Activated T-cell treated with anti-CD3 and anti-CD28 coated beads, Interleukin-2, amount 50 U/mL, for 24 hours (primary cell): ENCODE measurements at regions not wholly inside any gene's neighbourhood (a gene's known extent, or its start where the extent isn't known, plus 50 kb on each side); places are given as distances from the start of the nearest gene placed in this dataset.
A peak's percentile ranks its signal among the peaks of the same experiment; 100 is the strongest.

ENCODE experiments used
- DNase-seq: peaks from one replicate; pipeline ENCODE4 v3.0.0-alpha.2; 2020
- H3K27ac Mint-ChIP-seq: 2 replicates; pipeline ENCODE4 v1.8.0; 2020; ENCODE audit warnings: mild to moderate bottlenecking, mixed read lengths
- H3K27me3 Mint-ChIP-seq: 2 replicates; pipeline ENCODE4 v1.8.0; 2020; ENCODE audit warnings: mixed read lengths
- H3K36me3 Mint-ChIP-seq: 2 replicates; pipeline ENCODE4 v1.8.0; 2020; ENCODE audit warnings: low read depth, mixed read lengths
- H3K4me1 Mint-ChIP-seq: 2 replicates; pipeline ENCODE4 v1.8.0; 2020; ENCODE audit warnings: low read depth, mixed read lengths
- H3K4me3 Mint-ChIP-seq: 2 replicates; pipeline ENCODE4 v1.8.0; 2020; ENCODE audit warnings: mild to moderate bottlenecking, moderate library complexity, mixed read lengths
- H3K9me3 Mint-ChIP-seq: 2 replicates; pipeline ENCODE4 v1.8.0; 2020; ENCODE audit warnings: mixed read lengths

GRCh38 chr11:70751142-70751734 is 352.9 kb downstream of the CTTN start:
- Mint-ChIP-seq H3K36me3 (no peaks in the 10 kb centered on the region), H3K27ac (no peak overlapping the region), H3K9me3 (peaks cover 23% of the 10 kb centered on the region), H3K4me1 (no peaks in the 10 kb centered on the region), H3K4me3 (no peak overlapping the region), H3K27me3 (peaks cover 22% of the 10 kb centered on the region)
- no peak for DNase-seq

GRCh38 chr11:70755410-70756158 is 357.3 kb downstream of the CTTN start:
- DNase-seq: peak; percentile 75
- Mint-ChIP-seq H3K27me3 (peaks cover 39% of the 10 kb centered on the region), H3K9me3 (peaks cover 10% of the 10 kb centered on the region), H3K36me3 (no peaks in the 10 kb centered on the region), H3K4me3 (no peak overlapping the region), H3K4me1 (no peaks in the 10 kb centered on the region), H3K27ac (no peak overlapping the region)

- H3K4me3 Mint-ChIP-seq: no peak overlapping the region
- peaks cover 44% of the 10 kb centered on the region for H3K27me3 Mint-ChIP-seq
- H3K27ac Mint-ChIP-seq: no peak overlapping the region
- H3K9me3 Mint-ChIP-seq: peaks cover 3% of the 10 kb centered on the region
- no peaks in the 10 kb centered on the region for H3K36me3 Mint-ChIP-seq
- H3K4me1 Mint-ChIP-seq: no peaks in the 10 kb centered on the region
- DNase-seq: no peak
Measured at GRCh38 chr11:70756341-70756740, 358.0 kb downstream of the CTTN start.

DNA sequence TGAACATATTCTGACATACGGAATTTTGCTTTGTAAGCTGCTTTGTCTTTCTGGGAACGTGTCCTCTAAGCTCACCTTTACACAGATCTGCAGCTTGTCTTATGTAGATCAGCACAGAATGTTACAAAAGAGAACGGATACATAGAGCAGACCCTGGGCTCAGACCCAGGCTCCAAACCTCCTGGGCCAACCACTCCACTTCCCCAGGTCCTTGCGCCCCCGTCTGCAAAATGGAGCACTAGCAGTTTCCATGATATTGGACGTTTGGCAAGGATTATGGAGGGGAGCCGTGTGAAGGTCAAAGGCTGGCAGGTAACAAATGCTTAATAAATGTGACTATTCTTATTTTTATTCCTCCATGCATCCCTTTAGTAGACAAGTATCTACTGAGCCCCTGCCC is 358.4 kb downstream of the CTTN start:
- H3K4me3 Mint-ChIP-seq: no peak overlapping the region
- peaks cover 44% of the 10 kb centered on the region for H3K27me3 Mint-ChIP-seq
- no peaks in the 10 kb centered on the region for H3K4me1 Mint-ChIP-seq

DNA sequence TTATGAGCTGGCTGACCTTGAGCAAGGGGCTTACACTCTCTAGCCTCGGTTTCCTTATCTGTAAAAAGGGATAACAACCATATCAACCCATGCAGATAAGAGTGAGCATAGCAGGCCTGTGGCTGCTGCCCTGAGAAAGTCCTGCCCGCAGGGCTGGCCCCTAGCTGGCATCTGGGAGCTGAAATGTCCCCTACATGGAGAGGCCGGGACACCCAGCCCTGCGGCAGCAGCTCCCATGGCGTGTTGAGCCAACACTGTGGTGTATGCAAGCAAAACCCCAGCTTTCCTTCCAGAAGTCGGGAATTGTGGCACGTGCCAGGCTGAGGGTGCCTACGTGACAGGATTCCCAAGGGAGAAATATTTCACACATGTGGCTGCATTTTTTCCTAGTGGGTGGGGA is 358.9 kb downstream of the CTTN start:
- Mint-ChIP-seq H3K36me3 (no peaks in the 10 kb centered on the region), H3K4me3 (no peak overlapping the region), H3K27ac (no peak overlapping the region), H3K9me3 (no peaks in the 10 kb centered on the region), H3K4me1 (no peaks in the 10 kb centered on the region), H3K27me3 (peaks cover 44% of the 10 kb centered on the region)
- DNase-seq: no peak

More for the DNA sequence above, 358.4 kb downstream of the CTTN start:
- DNase-seq: no peak
- H3K9me3 Mint-ChIP-seq: peaks cover 2% of the 10 kb centered on the region
- H3K36me3 Mint-ChIP-seq: no peaks in the 10 kb centered on the region
- no peak overlapping the region for H3K27ac Mint-ChIP-seq

DNA sequence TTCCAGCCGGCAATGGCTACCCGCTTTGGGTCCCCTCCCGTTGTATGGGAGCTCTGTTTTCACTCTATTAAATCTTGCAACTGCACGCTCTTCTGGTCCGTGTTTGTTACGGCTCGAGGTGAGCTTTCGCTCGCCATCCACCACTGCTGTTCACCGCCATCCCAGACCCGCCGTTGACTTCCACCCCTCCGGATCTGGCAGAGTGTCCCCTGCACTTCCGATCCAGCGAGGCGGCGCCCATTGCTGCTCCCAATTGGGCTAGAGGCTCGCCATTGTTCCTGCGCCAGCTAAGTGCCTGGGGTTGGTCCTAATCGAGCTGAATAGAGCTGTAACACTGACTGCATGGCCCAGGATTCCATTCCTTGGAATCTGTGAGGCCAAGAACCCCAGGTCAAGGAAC is 359.9 kb downstream of the CTTN start:
- no peak overlapping the region for H3K4me3 Mint-ChIP-seq
- H3K4me1 Mint-ChIP-seq: no peaks in the 10 kb centered on the region
- peaks cover 44% of the 10 kb centered on the region for H3K27me3 Mint-ChIP-seq
- no peak for DNase-seq
- no peak overlapping the region for H3K27ac Mint-ChIP-seq
- no peaks in the 10 kb centered on the region for H3K9me3 Mint-ChIP-seq
- H3K36me3 Mint-ChIP-seq: no peaks in the 10 kb centered on the region

- Mint-ChIP-seq H3K36me3 (no peaks in the 10 kb centered on the region), H3K9me3 (no peaks in the 10 kb centered on the region), H3K4me1 (no peaks in the 10 kb centered on the region), H3K27me3 (peaks cover 38% of the 10 kb centered on the region), H3K4me3 (no peak overlapping the region), H3K27ac (no peak overlapping the region)
- DNase-seq: no peak
Measured at GRCh38 chr11:70759846-70760245, 361.5 kb downstream of the CTTN start.

DNA sequence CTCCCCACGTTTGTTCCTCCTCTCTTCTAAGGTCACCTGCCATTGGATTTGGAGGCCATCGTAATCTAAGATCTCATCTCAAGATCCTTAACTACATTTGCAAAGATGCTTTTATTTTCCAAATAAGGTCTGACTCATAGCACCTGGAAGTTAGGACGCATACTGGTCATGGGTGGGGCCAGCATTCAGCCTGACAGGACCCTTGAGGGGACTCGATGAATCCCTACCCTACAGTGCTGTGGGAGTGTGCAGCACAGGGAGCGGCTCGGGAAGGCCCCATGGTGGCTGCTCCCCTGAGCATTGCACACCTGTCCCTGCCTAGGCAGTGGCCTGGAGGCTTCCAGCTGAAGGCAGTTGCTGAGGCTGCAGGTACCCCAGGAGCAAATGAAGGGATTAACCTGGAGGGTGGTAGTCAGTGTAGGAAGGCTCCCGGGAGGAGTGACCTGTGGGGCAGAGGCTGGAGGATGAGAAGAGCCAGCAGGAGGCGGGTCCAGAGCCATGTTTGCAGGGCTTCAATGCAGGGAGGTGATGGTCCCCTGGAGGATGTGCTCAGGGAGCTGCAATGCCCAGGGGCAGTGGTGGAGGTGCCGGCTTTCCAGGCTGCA is 362.2 kb downstream of the CTTN start:
- Mint-ChIP-seq H3K9me3 (no peaks in the 10 kb centered on the region), H3K36me3 (no peaks in the 10 kb centered on the region), H3K4me1 (no peaks in the 10 kb centered on the region), H3K27ac (no peak overlapping the region), H3K4me3 (no peak overlapping the region), H3K27me3 (peaks cover 36% of the 10 kb centered on the region)
- no peak for DNase-seq

DNA sequence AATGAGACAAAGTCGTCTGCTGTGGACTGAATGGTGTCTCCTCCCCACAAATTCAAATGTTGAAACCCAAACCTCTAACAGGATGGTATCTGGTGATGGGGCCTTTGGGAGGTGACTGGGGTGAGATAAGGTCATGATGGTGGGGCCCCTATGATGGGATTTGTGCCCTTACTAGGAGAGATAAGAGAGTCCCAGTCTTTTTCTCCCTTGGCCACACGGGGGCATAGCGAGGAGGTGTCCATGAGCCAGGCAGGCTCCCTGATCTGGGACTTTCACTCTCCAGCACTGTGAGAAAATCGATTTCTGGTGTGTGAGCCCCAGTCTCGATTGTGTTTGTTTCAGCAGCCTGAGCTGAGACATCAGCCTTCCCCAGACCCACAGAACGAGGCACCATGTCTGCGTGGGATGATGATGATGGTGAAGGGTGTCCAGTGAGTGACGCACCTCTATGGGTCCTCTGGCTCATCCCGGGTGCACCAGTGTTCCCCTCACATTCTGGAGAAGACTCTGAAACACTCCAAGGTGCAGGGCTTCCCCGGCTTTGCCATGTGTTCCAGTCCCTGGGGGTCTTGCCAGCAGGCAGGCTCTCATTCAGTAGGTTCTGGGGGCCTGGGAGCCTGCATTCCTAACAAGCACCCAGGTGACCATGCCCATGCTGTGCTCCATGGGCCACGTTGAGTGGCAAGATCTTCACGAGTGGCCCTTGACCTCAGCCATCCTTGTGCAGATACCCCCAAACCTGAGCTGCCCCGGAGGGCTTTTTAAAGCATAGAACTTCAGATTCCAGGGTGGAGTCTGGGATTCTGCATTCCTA is 363.0 kb downstream of the CTTN start:
- Mint-ChIP-seq H3K4me3 (no peak overlapping the region), H3K4me1 (no peaks in the 10 kb centered on the region), H3K9me3 (no peaks in the 10 kb centered on the region), H3K27ac (no peak overlapping the region), H3K27me3 (peaks cover 28% of the 10 kb centered on the region), H3K36me3 (no peaks in the 10 kb centered on the region)
- DNase-seq: no peak

DNA sequence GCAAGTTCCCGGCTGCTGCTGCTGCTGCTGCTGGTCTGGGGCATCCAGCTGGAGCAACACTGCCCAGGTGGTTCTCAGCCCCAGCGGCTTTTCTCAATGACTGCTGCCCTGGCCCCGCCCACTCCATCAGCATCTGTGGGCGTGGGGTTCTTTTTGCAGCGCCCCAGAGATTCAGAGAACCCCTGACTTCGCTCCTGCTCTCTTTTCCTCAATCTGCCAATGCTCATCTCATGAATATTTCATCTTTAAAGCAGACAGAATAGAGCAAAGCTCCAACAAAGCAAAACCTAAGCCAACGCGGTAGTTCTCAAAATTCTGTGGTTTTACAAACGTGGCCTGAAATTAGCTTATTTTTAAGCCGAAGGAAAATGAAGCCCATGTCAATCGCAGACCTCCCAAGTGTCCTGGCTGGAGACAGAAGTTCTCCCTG is 363.6 kb downstream of the CTTN start:
- H3K4me3 Mint-ChIP-seq: no peak overlapping the region
- peaks cover 22% of the 10 kb centered on the region for H3K27me3 Mint-ChIP-seq
- H3K27ac Mint-ChIP-seq: no peak overlapping the region
- no peak for DNase-seq
- H3K36me3 Mint-ChIP-seq: no peaks in the 10 kb centered on the region
- no peaks in the 10 kb centered on the region for H3K4me1 Mint-ChIP-seq
- no peaks in the 10 kb centered on the region for H3K9me3 Mint-ChIP-seq

DNA sequence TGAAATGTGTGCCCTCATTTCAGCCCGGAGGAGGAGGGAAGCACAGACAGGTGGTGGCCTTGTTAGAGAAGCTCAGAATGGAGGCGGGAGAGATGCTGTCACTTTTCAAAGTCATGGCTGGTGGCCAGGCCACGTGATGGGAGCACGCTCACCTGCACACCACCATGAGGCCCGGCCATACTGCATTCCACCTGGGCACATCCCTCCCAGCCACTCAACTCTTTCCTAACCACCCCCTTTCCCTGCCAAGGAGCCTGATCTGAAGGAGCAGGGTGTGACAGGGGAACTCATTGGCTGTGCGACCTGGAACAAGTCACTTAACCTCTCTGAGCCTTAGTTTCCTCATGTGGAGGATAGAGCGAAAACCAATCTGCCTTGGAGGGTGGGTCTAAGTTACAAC is 364.5 kb downstream of the CTTN start:
- DNase-seq: no peak
- H3K27me3 Mint-ChIP-seq: peaks cover 18% of the 10 kb centered on the region
- H3K4me1 Mint-ChIP-seq: no peaks in the 10 kb centered on the region
- H3K27ac Mint-ChIP-seq: no peak overlapping the region
- H3K36me3 Mint-ChIP-seq: no peaks in the 10 kb centered on the region
- no peaks in the 10 kb centered on the region for H3K9me3 Mint-ChIP-seq
- no peak overlapping the region for H3K4me3 Mint-ChIP-seq

- H3K4me3 Mint-ChIP-seq: no peak overlapping the region
- no peak overlapping the region for H3K27ac Mint-ChIP-seq
- peaks cover 10% of the 10 kb centered on the region for H3K27me3 Mint-ChIP-seq
- H3K36me3 Mint-ChIP-seq: no peaks in the 10 kb centered on the region
- no peaks in the 10 kb centered on the region for H3K4me1 Mint-ChIP-seq
- H3K9me3 Mint-ChIP-seq: no peaks in the 10 kb centered on the region
- DNase-seq: no peak
Measured at GRCh38 chr11:70763606-70764005, 365.3 kb downstream of the CTTN start.

DNA sequence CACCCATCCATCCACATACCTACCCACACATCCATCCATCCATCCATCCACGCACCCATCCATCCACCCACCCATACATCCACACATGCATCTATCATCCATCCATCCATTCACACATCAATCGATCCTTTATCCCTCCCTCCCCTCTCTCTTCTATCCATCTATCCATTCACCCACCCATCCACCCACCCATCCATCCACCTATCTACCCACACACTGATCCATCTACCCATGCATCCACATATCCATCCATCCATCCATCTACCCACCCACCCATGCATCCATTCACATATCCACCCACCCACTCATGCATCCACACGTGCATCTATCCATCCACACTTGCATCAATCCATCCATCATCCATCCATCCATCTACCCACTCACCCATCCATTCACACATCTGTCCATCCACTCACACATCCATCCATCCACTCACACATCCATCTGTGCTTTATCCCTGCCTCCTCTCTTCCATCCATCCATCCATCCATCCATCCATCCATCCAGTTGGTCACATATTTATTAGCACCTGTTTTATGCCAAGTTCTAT is 366.1 kb downstream of the CTTN start:
- Mint-ChIP-seq H3K36me3 (no peaks in the 10 kb centered on the region), H3K4me3 (no peak overlapping the region), H3K9me3 (no peaks in the 10 kb centered on the region), H3K27me3 (peaks cover 8% of the 10 kb centered on the region), H3K4me1 (no peaks in the 10 kb centered on the region), H3K27ac (no peak overlapping the region)
- DNase-seq: no peak

GRCh38 chr11:70766901-70767300 is 368.6 kb downstream of the CTTN start:
- H3K4me3 Mint-ChIP-seq: no peak overlapping the region

More at GRCh38 chr11:70766901-70767300, 368.6 kb downstream of the CTTN start:
- Mint-ChIP-seq H3K27ac (no peak overlapping the region), H3K4me1 (no peaks in the 10 kb centered on the region), H3K9me3 (no peaks in the 10 kb centered on the region), H3K36me3 (no peaks in the 10 kb centered on the region), H3K27me3 (no peaks in the 10 kb centered on the region)
- no peak for DNase-seq
